Peyer's patch (tissue), 4 donors: ENCODE measurements at regions not wholly inside any gene's neighbourhood (a gene's known extent, or its start where the extent isn't known, plus 50 kb on each side); places are given as distances from the start of the nearest gene placed in this dataset.

Source experiments
- CTCF ChIP-seq, 6 experiments: fragments of 450-650 bp in 4 of 6; fragments of 200-600 bp in 2 of 6; sonication (generic) in 1 of 6; IDR thresholded peaks; one replicate each; pipeline ENCODE4 v1.5.1; 2017 to 2019; ENCODE audit warnings: antibody characterized with exemption in 6 of 6, mild to moderate bottlenecking in 3 of 6, moderate library complexity in 1 of 6
- POLR2A ChIP-seq, 2 donors: fragments of 450-650 bp; IDR thresholded peaks; one replicate each; pipeline ENCODE4 v1.5.1; 2017; ENCODE audit warnings: antibody characterized with exemption in 2 of 2, mild to moderate bottlenecking in 2 of 2, moderate library complexity in 2 of 2

DNA sequence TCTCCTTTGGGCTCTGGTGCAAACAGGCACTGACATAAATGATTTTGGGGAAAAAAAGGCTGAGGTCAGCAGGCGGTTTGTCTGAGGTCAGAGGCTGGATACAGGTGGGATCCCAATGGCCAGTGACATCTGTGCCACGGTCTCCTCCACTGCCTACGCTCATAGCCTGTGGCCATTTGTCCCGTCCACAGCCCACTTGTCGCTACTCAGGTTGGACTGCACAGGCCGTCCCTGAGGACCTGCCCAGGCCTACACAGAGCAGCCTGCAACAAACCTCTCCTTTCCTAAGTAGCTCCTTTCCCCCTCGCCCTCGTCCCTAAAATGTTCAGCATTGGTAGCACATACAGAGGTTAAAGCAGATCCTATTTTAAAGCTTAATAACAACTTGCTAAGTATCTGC lies 150.7 kb downstream of the ZBTB18 start:
- no peak for TF ChIP-seq POLR2A (IDR thresholded peaks at IDR 0.05)
- TF ChIP-seq CTCF (IDR thresholded peaks at IDR 0.05): no peak
